ENCODE measurements at regions not wholly inside any gene's neighbourhood (a gene's known extent, or its start where the extent isn't known, plus 50 kb on each side); places are given as distances from the start of the nearest gene placed in this dataset.

- Mint-ChIP-seq H3K27ac (no peak overlapping the region), H3K4me1 (no peaks in the 10 kb centered on the region), H3K9me3 (ENCODE audit: insufficient read depth) (no peaks in the 10 kb centered on the region), H3K27me3 (no peaks in the 10 kb centered on the region), H3K4me3 (no peak overlapping the region)
- Histone ChIP-seq H3K79me2 (ENCODE audit: control insufficient read depth, insufficient read depth, low read length) (no peaks in the 10 kb centered on the region), H2AFZ (ENCODE audit: insufficient read depth, low read depth, low read length, poor library complexity, severe bottlenecking) (no peak overlapping the region), H3K27ac (ENCODE audit: low read length in 2 of 2) (no peak overlapping the region), H4K20me1 (ENCODE audit: control insufficient read depth, insufficient read depth, low read length, poor library complexity, severe bottlenecking) (no peaks in the 10 kb centered on the region), H3K4me3 (ENCODE audit: control extremely low read depth in 1 of 5, extremely low read depth in 1 of 5, insufficient read depth in 1 of 5, low read depth in 2 of 5, low read length in 4 of 5) (no peak overlapping the region), H3K27me3 (replicated peaks in 1 of 4; ENCODE audit: control extremely low read depth in 1 of 4, control insufficient read depth in 3 of 4, insufficient read depth in 4 of 4, low read length in 3 of 4) (no peaks in the 10 kb centered on the region), H3K36me3 (replicated peaks in 1 of 2; ENCODE audit: control extremely low read depth in 1 of 2, control insufficient read depth in 1 of 2, extremely low read depth in 1 of 2, insufficient read depth in 2 of 2, low read length in 1 of 2) (no peaks in the 10 kb centered on the region), H3K4me2 (replicated peaks; ENCODE audit: low read depth, low read length, poor library complexity, severe bottlenecking) (no peak overlapping the region), H3K9me3 (ENCODE audit: control extremely low read depth in 1 of 3, control insufficient read depth in 2 of 3, insufficient read depth in 1 of 3, low read length in 2 of 3) (no peaks in the 10 kb centered on the region), H3K4me1 (ENCODE audit: control insufficient read depth in 2 of 2, insufficient read depth in 2 of 2, low read length in 2 of 2) (no peaks in the 10 kb centered on the region), H3K9ac (ENCODE audit: low read length) (no peak overlapping the region)
- ATAC-seq (ENCODE audit: low read depth) (no peak), DNase-seq (no peak)
- POLR2A ChIA-PET: no interaction called here
- CTCF ChIA-PET: no interaction called here
- no CpG with 5 or more reads among the region's 1 CpG for WGBS (ENCODE audit: insufficient coverage)
- intact Hi-C loops (cut with micrococcal nuclease): no loop called here
- TF ChIP-seq EZH2 (IDR thresholded peaks at IDR 0.05; ENCODE audit: borderline replicate concordance, insufficient read depth, low read depth, low read length, poor library complexity, severe bottlenecking): no peak
- TF ChIP-seq, protein P1, sequence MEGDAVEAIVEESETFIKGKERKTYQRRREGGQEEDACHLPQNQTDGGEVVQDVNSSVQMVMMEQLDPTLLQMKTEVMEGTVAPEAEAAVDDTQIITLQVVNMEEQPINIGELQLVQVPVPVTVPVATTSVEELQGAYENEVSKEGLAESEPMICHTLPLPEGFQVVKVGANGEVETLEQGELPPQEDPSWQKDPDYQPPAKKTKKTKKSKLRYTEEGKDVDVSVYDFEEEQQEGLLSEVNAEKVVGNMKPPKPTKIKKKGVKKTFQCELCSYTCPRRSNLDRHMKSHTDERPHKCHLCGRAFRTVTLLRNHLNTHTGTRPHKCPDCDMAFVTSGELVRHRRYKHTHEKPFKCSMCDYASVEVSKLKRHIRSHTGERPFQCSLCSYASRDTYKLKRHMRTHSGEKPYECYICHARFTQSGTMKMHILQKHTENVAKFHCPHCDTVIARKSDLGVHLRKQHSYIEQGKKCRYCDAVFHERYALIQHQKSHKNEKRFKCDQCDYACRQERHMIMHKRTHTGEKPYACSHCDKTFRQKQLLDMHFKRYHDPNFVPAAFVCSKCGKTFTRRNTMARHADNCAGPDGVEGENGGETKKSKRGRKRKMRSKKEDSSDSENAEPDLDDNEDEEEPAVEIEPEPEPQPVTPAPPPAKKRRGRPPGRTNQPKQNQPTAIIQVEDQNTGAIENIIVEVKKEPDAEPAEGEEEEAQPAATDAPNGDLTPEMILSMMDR (IDR thresholded peaks at IDR 0.05): no peak
Observed at GRCh38 chr3:35409991-35410390, 229.3 kb upstream of the ARPP21 start.

DNA sequence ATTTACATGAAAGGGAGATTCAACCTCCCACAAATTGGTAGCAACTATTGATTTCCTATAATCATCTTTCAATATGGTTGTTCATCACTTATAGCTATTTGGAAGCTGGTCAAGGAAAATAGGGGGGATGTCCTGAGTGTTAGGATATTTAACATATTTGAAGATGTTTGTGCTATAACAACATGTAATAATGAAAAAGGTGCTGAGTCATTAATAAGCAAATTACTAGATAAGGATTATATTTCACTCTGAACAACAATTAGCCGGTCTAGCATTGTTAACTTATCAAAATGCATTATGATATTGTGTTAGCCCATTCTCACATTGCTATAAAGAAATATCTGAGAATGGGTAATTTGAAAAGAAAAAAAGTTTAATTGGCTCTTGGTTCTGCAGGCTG lies 225.8 kb upstream of the ARPP21 start:
- Histone ChIP-seq H3K79me2 (ENCODE audit: control insufficient read depth, insufficient read depth, low read length) (no peaks in the 10 kb centered on the region), H3K36me3 (replicated peaks in 1 of 2; ENCODE audit: control extremely low read depth in 1 of 2, control insufficient read depth in 1 of 2, extremely low read depth in 1 of 2, insufficient read depth in 2 of 2, low read length in 1 of 2) (no peaks in the 10 kb centered on the region), H3K4me2 (replicated peaks; ENCODE audit: low read depth, low read length, poor library complexity, severe bottlenecking) (no peak overlapping the region), H3K9ac (ENCODE audit: low read length) (no peak overlapping the region), H3K4me1 (ENCODE audit: control insufficient read depth in 2 of 2, insufficient read depth in 2 of 2, low read length in 2 of 2) (no peaks in the 10 kb centered on the region), H2AFZ (ENCODE audit: insufficient read depth, low read depth, low read length, poor library complexity, severe bottlenecking) (no peak overlapping the region), H3K4me3 (ENCODE audit: control extremely low read depth in 1 of 5, extremely low read depth in 1 of 5, insufficient read depth in 1 of 5, low read depth in 2 of 5, low read length in 4 of 5) (no peak overlapping the region), H3K9me3 (ENCODE audit: control extremely low read depth in 1 of 3, control insufficient read depth in 2 of 3, insufficient read depth in 1 of 3, low read length in 2 of 3) (no peaks in the 10 kb centered on the region), H3K27ac (ENCODE audit: low read length in 2 of 2) (no peak overlapping the region), H3K27me3 (replicated peaks in 1 of 4; ENCODE audit: control extremely low read depth in 1 of 4, control insufficient read depth in 3 of 4, insufficient read depth in 4 of 4, low read length in 3 of 4) (no peaks in the 10 kb centered on the region), H4K20me1 (ENCODE audit: control insufficient read depth, insufficient read depth, low read length, poor library complexity, severe bottlenecking) (no peaks in the 10 kb centered on the region)
- Mint-ChIP-seq H3K4me3 (no peak overlapping the region), H3K27ac (no peak overlapping the region), H3K4me1 (no peaks in the 10 kb centered on the region), H3K27me3 (no peaks in the 10 kb centered on the region), H3K9me3 (ENCODE audit: insufficient read depth) (no peaks in the 10 kb centered on the region)
- no peak for DNase-seq
- no CpG with 5 or more reads among the region's 1 CpG for WGBS (ENCODE audit: insufficient coverage)
- POLR2A ChIA-PET: no interaction called here
- CTCF ChIA-PET: no interaction called here
- intact Hi-C loops (cut with micrococcal nuclease): no loop called here
- TF ChIP-seq, protein P1 (IDR thresholded peaks at IDR 0.05): no peak
- no peak for TF ChIP-seq EZH2 (IDR thresholded peaks at IDR 0.05; ENCODE audit: borderline replicate concordance, insufficient read depth, low read depth, low read length, poor library complexity, severe bottlenecking)
- ATAC-seq (ENCODE audit: low read depth): no peak
